ENCODE measurements at regions not wholly inside any gene's neighbourhood (a gene's known extent, or its start where the extent isn't known, plus 50 kb on each side); places are given as distances from the start of the nearest gene placed in this dataset.

DNA sequence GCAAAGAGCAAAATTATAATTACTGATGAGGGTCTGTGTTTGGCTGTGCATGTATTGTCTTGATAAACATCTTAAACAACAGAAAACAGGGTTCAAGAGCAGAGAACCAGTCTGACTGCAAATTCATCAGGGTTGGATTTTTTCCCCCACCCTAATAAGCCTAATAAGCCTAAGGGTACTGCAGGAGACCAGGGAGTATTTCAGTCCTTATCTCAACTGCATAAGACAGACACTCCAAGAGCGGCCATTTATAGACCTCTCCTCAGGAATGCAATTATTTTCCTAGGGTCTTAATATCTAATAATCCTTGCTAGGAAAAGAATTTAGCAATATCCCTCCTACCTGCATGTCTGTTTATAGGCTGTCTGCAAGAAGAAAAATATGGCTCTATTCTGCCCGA, 2011.5 kb upstream of the PCDH20 start:
- no peak for TF ChIP-seq EP300 (IDR thresholded peaks at IDR 0.05; ENCODE audit: borderline replicate concordance)
- TF ChIP-seq CEBPB (IDR thresholded peaks at IDR 0.05): no peak
- TF ChIP-seq, protein P1, sequence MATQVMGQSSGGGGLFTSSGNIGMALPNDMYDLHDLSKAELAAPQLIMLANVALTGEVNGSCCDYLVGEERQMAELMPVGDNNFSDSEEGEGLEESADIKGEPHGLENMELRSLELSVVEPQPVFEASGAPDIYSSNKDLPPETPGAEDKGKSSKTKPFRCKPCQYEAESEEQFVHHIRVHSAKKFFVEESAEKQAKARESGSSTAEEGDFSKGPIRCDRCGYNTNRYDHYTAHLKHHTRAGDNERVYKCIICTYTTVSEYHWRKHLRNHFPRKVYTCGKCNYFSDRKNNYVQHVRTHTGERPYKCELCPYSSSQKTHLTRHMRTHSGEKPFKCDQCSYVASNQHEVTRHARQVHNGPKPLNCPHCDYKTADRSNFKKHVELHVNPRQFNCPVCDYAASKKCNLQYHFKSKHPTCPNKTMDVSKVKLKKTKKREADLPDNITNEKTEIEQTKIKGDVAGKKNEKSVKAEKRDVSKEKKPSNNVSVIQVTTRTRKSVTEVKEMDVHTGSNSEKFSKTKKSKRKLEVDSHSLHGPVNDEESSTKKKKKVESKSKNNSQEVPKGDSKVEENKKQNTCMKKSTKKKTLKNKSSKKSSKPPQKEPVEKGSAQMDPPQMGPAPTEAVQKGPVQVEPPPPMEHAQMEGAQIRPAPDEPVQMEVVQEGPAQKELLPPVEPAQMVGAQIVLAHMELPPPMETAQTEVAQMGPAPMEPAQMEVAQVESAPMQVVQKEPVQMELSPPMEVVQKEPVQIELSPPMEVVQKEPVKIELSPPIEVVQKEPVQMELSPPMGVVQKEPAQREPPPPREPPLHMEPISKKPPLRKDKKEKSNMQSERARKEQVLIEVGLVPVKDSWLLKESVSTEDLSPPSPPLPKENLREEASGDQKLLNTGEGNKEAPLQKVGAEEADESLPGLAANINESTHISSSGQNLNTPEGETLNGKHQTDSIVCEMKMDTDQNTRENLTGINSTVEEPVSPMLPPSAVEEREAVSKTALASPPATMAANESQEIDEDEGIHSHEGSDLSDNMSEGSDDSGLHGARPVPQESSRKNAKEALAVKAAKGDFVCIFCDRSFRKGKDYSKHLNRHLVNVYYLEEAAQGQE (IDR thresholded peaks at IDR 0.05; ENCODE audit: low read depth): no peak
- TF ChIP-seq, protein P2, sequence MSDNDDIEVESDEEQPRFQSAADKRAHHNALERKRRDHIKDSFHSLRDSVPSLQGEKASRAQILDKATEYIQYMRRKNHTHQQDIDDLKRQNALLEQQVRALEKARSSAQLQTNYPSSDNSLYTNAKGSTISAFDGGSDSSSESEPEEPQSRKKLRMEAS (IDR thresholded peaks at IDR 0.05): no peak
- TF ChIP-seq YY1 (IDR thresholded peaks at IDR 0.05; ENCODE audit: low read depth): no peak
- no peak for TF ChIP-seq TCF12 (IDR thresholded peaks at IDR 0.05; ENCODE audit: low read depth)
- no peak for TF ChIP-seq TEAD4 (IDR thresholded peaks at IDR 0.05)
- TF ChIP-seq FOXM1 (IDR thresholded peaks at IDR 0.05; ENCODE audit: borderline replicate concordance, low read depth): no peak
- TF ChIP-seq ZBTB7A (IDR thresholded peaks at IDR 0.05; ENCODE audit: low read depth): no peak
- no peak for TF ChIP-seq RAD21 (IDR thresholded peaks at IDR 0.05; ENCODE audit: low read depth)
- no peak for TF ChIP-seq TAF1 (IDR thresholded peaks at IDR 0.05; ENCODE audit: low read depth)
- TF ChIP-seq, protein P3, sequence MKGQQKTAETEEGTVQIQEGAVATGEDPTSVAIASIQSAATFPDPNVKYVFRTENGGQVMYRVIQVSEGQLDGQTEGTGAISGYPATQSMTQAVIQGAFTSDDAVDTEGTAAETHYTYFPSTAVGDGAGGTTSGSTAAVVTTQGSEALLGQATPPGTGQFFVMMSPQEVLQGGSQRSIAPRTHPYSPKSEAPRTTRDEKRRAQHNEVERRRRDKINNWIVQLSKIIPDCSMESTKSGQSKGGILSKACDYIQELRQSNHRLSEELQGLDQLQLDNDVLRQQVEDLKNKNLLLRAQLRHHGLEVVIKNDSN (IDR thresholded peaks at IDR 0.05): no peak
- TF ChIP-seq CREB1 (IDR thresholded peaks at IDR 0.05; ENCODE audit: low read depth): no peak
- no peak for TF ChIP-seq EGR1 (IDR thresholded peaks at IDR 0.05)
